Uterus (tissue), 3 donors: ENCODE measurements at regions not wholly inside any gene's neighbourhood (a gene's known extent, or its start where the extent isn't known, plus 50 kb on each side); places are given as distances from the start of the nearest gene placed in this dataset.

Experiments
- DNase-seq, 2 donors: peaks; one replicate each; pipeline ENCODE4 v3.0.0-alpha.2; 2019 to 2020
- H3K27ac ChIP-seq, 2 donors: fragments of 200-600 bp; sonication (generic); 1 replicate in 1 of 2; 2 replicates in 1 of 2; pipeline ENCODE4 v1.5.1; 2016 to 2018
- H3K27me3 ChIP-seq, 2 donors: fragments of 200-600 bp; sonication (generic); one replicate each; pipeline ENCODE4 v1.5.1; 2018 to 2019; ENCODE audit warnings: control low read depth in 1 of 2
- H3K36me3 ChIP-seq, 2 donors: fragments of 200-600 bp; sonication (generic); one replicate each; pipeline ENCODE4 v1.5.1; 2019; ENCODE audit warnings: control low read depth in 1 of 2
- H3K4me1 ChIP-seq, 2 donors: fragments of 200-600 bp; sonication (generic); one replicate each; pipeline ENCODE4 v1.5.1; 2018 to 2019; ENCODE audit warnings: control low read depth in 1 of 2
- H3K4me3 ChIP-seq, 2 donors: fragments of 200-600 bp; sonication (generic); 1 replicate in 1 of 2; 2 replicates in 1 of 2; pipeline ENCODE4 v1.5.1; 2018 to 2019; ENCODE audit warnings: mild to moderate bottlenecking in 1 of 2
- H3K9me3 ChIP-seq, 2 donors: fragments of 200-600 bp; sonication (generic); one replicate each; pipeline ENCODE4 v1.5.1; 2019; ENCODE audit warnings: control low read depth in 1 of 2
- POLR2A ChIP-seq, 2 donors: fragments of 450-650 bp; IDR thresholded peaks; one replicate each; pipeline ENCODE4 v1.6.1; 2016; ENCODE audit warnings: antibody characterized with exemption in 2 of 2, mild to moderate bottlenecking in 1 of 2, moderate library complexity in 1 of 2
- intact Hi-C: fragments of 100-400 bp; cut with DNase I; formaldehyde crosslinking; loops from one replicate; pipeline ENCODE4 v1.15.1; 2023; ENCODE audit warnings: low total_unique reads
- TF ChIP-seq, protein P1 (sequence below), 4 experiments: fragments of 200-600 bp in 2 of 4; fragments of 450-650 bp in 2 of 4; sonication (generic) in 2 of 4; IDR thresholded peaks; one replicate each; pipeline ENCODE4 v1.5.1; 2016 to 2019; ENCODE audit warnings: antibody characterized with exemption in 4 of 4, mild to moderate bottlenecking in 2 of 4, moderate library complexity in 1 of 4
- donor health status: DM: yes; HTN: yes; CAD: no.

DNA sequence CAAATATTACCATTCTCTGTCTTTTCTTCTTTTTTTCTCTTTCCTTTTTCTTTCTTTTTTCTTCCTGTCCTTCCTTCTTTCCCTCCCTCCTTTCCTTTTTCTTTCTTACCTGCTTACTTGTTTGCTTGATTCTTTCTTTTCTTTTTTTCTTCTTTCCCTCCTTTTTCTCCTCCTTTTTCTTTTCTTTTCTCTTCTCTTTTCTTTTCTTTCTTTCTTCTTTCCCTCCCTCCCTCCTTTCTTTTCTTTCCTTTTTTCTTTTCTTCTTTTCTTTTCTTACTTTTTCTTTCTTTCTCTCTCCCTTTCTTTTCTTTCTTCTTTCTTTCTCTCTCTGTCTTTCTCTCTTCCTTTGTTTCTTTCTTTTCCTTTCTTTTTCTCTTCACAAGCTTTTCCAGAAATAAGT lies 697.4 kb upstream of the ADGRL3 start:
- no peaks in the 10 kb centered on the region for H3K27me3 ChIP-seq
- no peak overlapping the region for H3K4me3 ChIP-seq
- TF ChIP-seq, protein P1, sequence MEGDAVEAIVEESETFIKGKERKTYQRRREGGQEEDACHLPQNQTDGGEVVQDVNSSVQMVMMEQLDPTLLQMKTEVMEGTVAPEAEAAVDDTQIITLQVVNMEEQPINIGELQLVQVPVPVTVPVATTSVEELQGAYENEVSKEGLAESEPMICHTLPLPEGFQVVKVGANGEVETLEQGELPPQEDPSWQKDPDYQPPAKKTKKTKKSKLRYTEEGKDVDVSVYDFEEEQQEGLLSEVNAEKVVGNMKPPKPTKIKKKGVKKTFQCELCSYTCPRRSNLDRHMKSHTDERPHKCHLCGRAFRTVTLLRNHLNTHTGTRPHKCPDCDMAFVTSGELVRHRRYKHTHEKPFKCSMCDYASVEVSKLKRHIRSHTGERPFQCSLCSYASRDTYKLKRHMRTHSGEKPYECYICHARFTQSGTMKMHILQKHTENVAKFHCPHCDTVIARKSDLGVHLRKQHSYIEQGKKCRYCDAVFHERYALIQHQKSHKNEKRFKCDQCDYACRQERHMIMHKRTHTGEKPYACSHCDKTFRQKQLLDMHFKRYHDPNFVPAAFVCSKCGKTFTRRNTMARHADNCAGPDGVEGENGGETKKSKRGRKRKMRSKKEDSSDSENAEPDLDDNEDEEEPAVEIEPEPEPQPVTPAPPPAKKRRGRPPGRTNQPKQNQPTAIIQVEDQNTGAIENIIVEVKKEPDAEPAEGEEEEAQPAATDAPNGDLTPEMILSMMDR (IDR thresholded peaks at IDR 0.05), result no peak
- no peak for TF ChIP-seq POLR2A (IDR thresholded peaks at IDR 0.05)
- no peak for DNase-seq
- H3K4me1 ChIP-seq, result no peaks in the 10 kb centered on the region
- intact Hi-C loops, result no loop called here
- H3K27ac ChIP-seq, result no peak overlapping the region
- H3K36me3 ChIP-seq, result no peaks in the 10 kb centered on the region
- no peaks in the 10 kb centered on the region for H3K9me3 ChIP-seq

DNA sequence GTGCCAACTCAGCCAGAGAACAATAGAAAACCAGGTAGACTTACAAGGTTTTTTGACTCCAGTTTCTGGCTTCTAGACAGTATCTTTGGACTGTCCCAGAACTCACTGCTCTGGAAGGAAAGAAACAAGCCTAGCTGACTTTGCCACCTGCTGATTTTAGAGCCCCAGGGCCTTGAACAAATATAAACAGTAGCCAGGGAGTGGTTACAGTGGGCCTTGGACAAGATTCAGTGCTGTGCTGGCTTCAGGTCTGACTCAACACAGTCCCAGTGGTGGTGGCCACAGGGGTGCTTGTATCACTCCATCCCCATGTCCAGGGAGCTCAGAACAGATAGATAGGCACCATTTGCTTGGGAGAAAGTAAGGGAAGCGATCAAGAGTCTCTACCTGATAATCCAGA lies 694.1 kb upstream of the ADGRL3 start:
- intact Hi-C loops, result no loop called here
- Histone ChIP-seq H3K36me3 (no peaks in the 10 kb centered on the region), H3K27ac (no peak overlapping the region), H3K27me3 (no peaks in the 10 kb centered on the region), H3K9me3 (no peaks in the 10 kb centered on the region), H3K4me3 (no peak overlapping the region), H3K4me1 (no peaks in the 10 kb centered on the region)
- no peak for TF ChIP-seq POLR2A (IDR thresholded peaks at IDR 0.05)
- TF ChIP-seq, protein P1 (IDR thresholded peaks at IDR 0.05), result no peak
- DNase-seq, result no peak

DNA sequence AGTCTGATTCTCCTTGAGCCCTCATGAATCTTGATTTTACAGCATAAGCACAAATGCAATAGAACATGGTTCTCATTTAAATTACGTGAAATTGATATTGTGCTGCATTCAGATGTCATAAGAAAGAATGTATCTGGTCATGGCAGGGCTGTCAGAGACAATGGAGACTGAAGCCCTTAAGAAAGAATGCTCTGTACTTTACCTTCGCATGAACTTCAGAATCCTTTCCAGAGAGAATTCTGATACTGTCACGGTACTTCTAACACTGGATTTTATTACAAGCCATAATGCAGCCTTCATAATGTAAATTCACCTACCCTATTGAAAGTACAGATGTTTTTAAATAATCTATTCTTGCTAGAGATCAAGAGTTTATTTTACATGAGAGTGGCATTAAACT lies 677.9 kb upstream of the ADGRL3 start:
- Histone ChIP-seq H3K9me3 (no peaks in the 10 kb centered on the region), H3K27ac (no peak overlapping the region), H3K36me3 (no peaks in the 10 kb centered on the region), H3K4me1 (no peaks in the 10 kb centered on the region), H3K4me3 (no peak overlapping the region), H3K27me3 (no peaks in the 10 kb centered on the region)
- TF ChIP-seq, protein P1 (IDR thresholded peaks at IDR 0.05), result no peak
- intact Hi-C loops, result no loop called here
- no peak for DNase-seq

DNA sequence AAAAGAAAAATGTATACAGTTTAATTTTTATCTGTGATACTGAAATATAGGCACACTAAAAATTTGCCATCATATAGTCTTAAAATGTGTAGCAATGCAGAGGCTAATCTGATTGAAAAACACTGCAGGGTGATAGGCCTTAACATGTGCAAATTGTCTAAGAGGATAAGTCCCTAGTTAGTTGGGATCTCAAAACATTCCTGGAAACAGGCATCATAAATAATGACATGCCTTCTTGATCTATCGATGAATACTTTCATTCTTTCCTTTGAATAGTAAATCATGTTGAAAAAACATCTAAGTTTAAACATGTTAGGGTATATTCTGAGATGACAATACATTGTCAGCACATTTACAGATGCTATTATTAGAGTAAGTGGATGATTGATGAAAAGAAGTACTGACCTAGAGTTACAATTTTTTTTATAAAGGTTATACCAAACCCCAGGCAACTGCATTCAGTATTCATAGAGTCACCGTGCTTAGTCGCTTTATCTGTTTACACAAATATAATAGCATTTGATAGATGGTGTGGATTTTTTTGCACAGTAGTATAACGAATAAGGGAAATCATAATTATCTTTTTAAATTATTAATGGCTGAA lies 668.2 kb upstream of the ADGRL3 start:
- H3K4me1 ChIP-seq, result no peaks in the 10 kb centered on the region
- H3K4me3 ChIP-seq, result no peak overlapping the region
- DNase-seq, result no peak
- no peak overlapping the region for H3K27ac ChIP-seq
- no peaks in the 10 kb centered on the region for H3K27me3 ChIP-seq
- no peaks in the 10 kb centered on the region for H3K36me3 ChIP-seq
- intact Hi-C loops, result no loop called here
- no peak for TF ChIP-seq POLR2A (IDR thresholded peaks at IDR 0.05)
- TF ChIP-seq, protein P1 (IDR thresholded peaks at IDR 0.05), result no peak
- no peaks in the 10 kb centered on the region for H3K9me3 ChIP-seq

DNA sequence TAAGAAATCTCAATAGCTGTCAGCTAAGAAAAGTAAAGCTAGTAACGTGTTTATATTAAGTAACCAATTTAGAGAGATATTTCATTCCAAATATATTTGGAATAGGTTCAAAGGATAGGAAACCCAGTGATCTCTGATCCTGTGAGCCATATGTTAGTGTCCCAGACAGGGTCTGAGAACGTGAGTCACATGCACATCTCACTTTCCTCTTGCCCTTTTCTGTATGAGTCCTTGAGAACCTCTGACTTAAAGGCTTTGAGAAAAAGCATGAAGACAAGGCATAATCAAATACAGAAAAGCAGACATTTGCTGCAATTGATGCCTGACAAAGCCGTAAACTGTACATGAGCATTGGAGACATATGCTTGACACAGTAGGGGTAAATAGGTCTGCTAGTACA lies 655.1 kb upstream of the ADGRL3 start:
- no peaks in the 10 kb centered on the region for H3K9me3 ChIP-seq
- DNase-seq, result no peak
- H3K27ac ChIP-seq, result no peak overlapping the region
- H3K36me3 ChIP-seq, result no peaks in the 10 kb centered on the region
- TF ChIP-seq POLR2A (IDR thresholded peaks at IDR 0.05), result no peak
- TF ChIP-seq, protein P1 (IDR thresholded peaks at IDR 0.05), result no peak
- intact Hi-C loops, result no loop called here
- no peaks in the 10 kb centered on the region for H3K27me3 ChIP-seq
- H3K4me1 ChIP-seq, result no peaks in the 10 kb centered on the region
- H3K4me3 ChIP-seq, result no peak overlapping the region
